ENCODE measurements at regions not wholly inside any gene's neighbourhood (a gene's known extent, or its start where the extent isn't known, plus 50 kb on each side); places are given as distances from the start of the nearest gene placed in this dataset.

DNA sequence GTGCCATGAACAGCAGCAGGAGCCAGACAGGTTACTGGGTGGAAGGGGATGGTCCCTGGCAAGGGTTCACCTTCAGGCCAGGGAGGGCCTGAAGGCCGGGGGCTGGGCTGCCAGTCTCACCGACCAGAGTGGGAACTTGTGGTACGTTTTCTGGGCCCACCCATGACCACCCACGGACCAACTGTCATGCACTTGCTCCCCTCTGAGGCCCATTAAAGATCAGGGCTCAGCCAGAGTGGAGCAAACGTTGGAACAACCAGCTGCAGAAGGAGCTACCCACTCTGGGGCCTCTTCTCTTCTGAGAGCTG, 436.7 kb upstream of the PRMT6 start:
- Mint-ChIP-seq H3K9me3 (peaks cover 0 to under 1% of the 10 kb centered on the region in 2 experiments; a peak in 2 of 5 replicates), H3K4me1 (no peaks in the 10 kb centered on the region), H3K27ac (no peak overlapping the region), H3K27me3 (ENCODE audit: low read depth) (no peaks in the 10 kb centered on the region), H3K4me3 (no peak overlapping the region), H3K36me3 (ENCODE audit: insufficient read depth in 1 of 3, low read depth in 3 of 3) (no peaks in the 10 kb centered on the region; a peak in 2 of 7 replicates)
- no peak overlapping the region for H2BK5ac ChIP-seq (ENCODE audit: insufficient read length, low read length)
- no peak overlapping the region for H3K56ac ChIP-seq (ENCODE audit: insufficient read length, low read depth, low read length)
- H3K79me1 ChIP-seq (ENCODE audit: insufficient read depth, low read depth, low read length, poor library complexity, severe bottlenecking) = no peaks in the 10 kb centered on the region
- H3K4ac ChIP-seq (ENCODE audit: low read depth, low read length) = no peak overlapping the region
- no peak overlapping the region for H2BK15ac ChIP-seq (ENCODE audit: low read depth, low read length)
- no peak overlapping the region for H3T11ph ChIP-seq (ENCODE audit: low read length)
- H3K9ac ChIP-seq (ENCODE audit: extremely low read depth, insufficient read length, low read length) = no peak overlapping the region
- no peak overlapping the region for H4K8ac ChIP-seq (replicated peaks; ENCODE audit: insufficient read length, low read depth, low read length)
- H3K18ac ChIP-seq (ENCODE audit: insufficient read length, low read depth, low read length) = no peak overlapping the region
- no peak overlapping the region; the same call in 1 of the 2 replicates for H3K14ac ChIP-seq (ENCODE audit: insufficient read depth, low read length)
- no peaks in the 10 kb centered on the region for H3K9me3 ChIP-seq (ENCODE audit: control insufficient read depth, low read depth, low read length)
- no peak overlapping the region for H4K5ac ChIP-seq (ENCODE audit: insufficient read length, low read depth, low read length)
- H3K27me3 ChIP-seq (ENCODE audit: insufficient read depth, low read length) = no peaks in the 10 kb centered on the region
- no peaks in the 10 kb centered on the region for H3K4me1 ChIP-seq (ENCODE audit: insufficient read depth, low read length)
- TF ChIP-seq, protein P1, sequence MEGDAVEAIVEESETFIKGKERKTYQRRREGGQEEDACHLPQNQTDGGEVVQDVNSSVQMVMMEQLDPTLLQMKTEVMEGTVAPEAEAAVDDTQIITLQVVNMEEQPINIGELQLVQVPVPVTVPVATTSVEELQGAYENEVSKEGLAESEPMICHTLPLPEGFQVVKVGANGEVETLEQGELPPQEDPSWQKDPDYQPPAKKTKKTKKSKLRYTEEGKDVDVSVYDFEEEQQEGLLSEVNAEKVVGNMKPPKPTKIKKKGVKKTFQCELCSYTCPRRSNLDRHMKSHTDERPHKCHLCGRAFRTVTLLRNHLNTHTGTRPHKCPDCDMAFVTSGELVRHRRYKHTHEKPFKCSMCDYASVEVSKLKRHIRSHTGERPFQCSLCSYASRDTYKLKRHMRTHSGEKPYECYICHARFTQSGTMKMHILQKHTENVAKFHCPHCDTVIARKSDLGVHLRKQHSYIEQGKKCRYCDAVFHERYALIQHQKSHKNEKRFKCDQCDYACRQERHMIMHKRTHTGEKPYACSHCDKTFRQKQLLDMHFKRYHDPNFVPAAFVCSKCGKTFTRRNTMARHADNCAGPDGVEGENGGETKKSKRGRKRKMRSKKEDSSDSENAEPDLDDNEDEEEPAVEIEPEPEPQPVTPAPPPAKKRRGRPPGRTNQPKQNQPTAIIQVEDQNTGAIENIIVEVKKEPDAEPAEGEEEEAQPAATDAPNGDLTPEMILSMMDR (conservative IDR thresholded peaks at IDR 0.05) = no peak
- no peak for DNase-seq
- no peak overlapping the region for H2AFZ ChIP-seq (ENCODE audit: low read length)
- no peak overlapping the region for H3K27ac ChIP-seq (ENCODE audit: insufficient read length, low read depth, low read length)
- no peaks in the 10 kb centered on the region for H4K20me1 ChIP-seq (ENCODE audit: control insufficient read depth, insufficient read depth, insufficient read length)
- no peaks in the 10 kb centered on the region for H3K79me2 ChIP-seq (ENCODE audit: insufficient read depth, low read length)
- H3K23ac ChIP-seq (ENCODE audit: insufficient read length, low read depth, low read length) = no peak overlapping the region
- no CpG with 5 or more reads among the region's 5 CpGs for WGBS (ENCODE audit: extremely low coverage, insufficient read length, low lambda C conversion rate)
- H2BK120ac ChIP-seq (ENCODE audit: low read depth, low read length, poor library complexity, severe bottlenecking) = no peak overlapping the region
- no peak overlapping the region for H3K4me2 ChIP-seq (ENCODE audit: insufficient read depth, insufficient read length, low read length)
- no peak overlapping the region for H2AK5ac ChIP-seq (ENCODE audit: insufficient read length, low read length)
- no peak overlapping the region for H4K91ac ChIP-seq (ENCODE audit: insufficient read length, low read depth, low read length)
- H3K23me2 ChIP-seq (ENCODE audit: insufficient read length, low read depth, low read length, poor library complexity, severe bottlenecking) = no peaks in the 10 kb centered on the region
- H2BK20ac ChIP-seq (ENCODE audit: low read depth, low read length, poor library complexity, severe bottlenecking) = no peak overlapping the region
- no peak overlapping the region for H2BK12ac ChIP-seq (ENCODE audit: insufficient read length, low read depth, low read length)

Measured in H9 (cell line).